ENCODE measurements at regions not wholly inside any gene's neighbourhood (a gene's known extent, or its start where the extent isn't known, plus 50 kb on each side); places are given as distances from the start of the nearest gene placed in this dataset.
"Not testable (repeated sequence)": the region's sequence is repeated elsewhere in the genome, so short reads cannot be mapped to it uniquely, and the experiment has no call there.

GRCh38 chr5:158039911-158040347, 181.0 kb upstream of the CLINT1 start:
- no peak for DNase-seq

GRCh38 chr5:158039441-158039840, 180.5 kb upstream of the CLINT1 start:
- no peak for DNase-seq

- not testable (repeated sequence) for DNase-seq
Measured at GRCh38 chr5:158036983-158037595, 178.1 kb upstream of the CLINT1 start.

- not testable (repeated sequence) for DNase-seq
Measured at GRCh38 chr5:158034586-158034985, 175.6 kb upstream of the CLINT1 start.

GRCh38 chr5:158033724-158034123, 174.8 kb upstream of the CLINT1 start:
- no peak for DNase-seq

GRCh38 chr5:158033076-158033475, 174.1 kb upstream of the CLINT1 start:
- no peak for DNase-seq

- DNase-seq: no peak
Measured at GRCh38 chr5:158032246-158032645, 173.3 kb upstream of the CLINT1 start.

- DNase-seq: no peak
Measured at GRCh38 chr5:158027806-158028775, 169.1 kb upstream of the CLINT1 start.

GRCh38 chr5:158026304-158027031, 167.5 kb upstream of the CLINT1 start:
- DNase-seq: no peak

- DNase-seq: no peak
Measured at GRCh38 chr5:158023266-158023665, 164.3 kb upstream of the CLINT1 start.

GRCh38 chr5:158022837-158023236, 163.9 kb upstream of the CLINT1 start:
- DNase-seq: no peak

GRCh38 chr5:158022393-158022792, 163.4 kb upstream of the CLINT1 start:
- no peak for DNase-seq

- DNase-seq: no peak
Measured at GRCh38 chr5:158020555-158021418, 161.8 kb upstream of the CLINT1 start.

- DNase-seq: no peak
Measured at GRCh38 chr5:158017469-158017868, 158.5 kb upstream of the CLINT1 start.

GRCh38 chr5:158014372-158014771, 155.4 kb upstream of the CLINT1 start:
- DNase-seq: no peak

GRCh38 chr5:158013939-158014338, 155.0 kb upstream of the CLINT1 start:
- DNase-seq: peak; percentile 31 to 67

- DNase-seq: no peak
Measured at GRCh38 chr5:158013303-158013702, 154.4 kb upstream of the CLINT1 start.

GRCh38 chr5:158011422-158011821, 152.5 kb upstream of the CLINT1 start:
- DNase-seq: no peak

GRCh38 chr5:158010831-158011230, 151.9 kb upstream of the CLINT1 start:
- DNase-seq: no peak

GRCh38 chr5:158007336-158007735, 148.4 kb upstream of the CLINT1 start:
- no peak for DNase-seq

- DNase-seq: no peak
Measured at GRCh38 chr5:157999696-158000095, 140.8 kb upstream of the CLINT1 start.

- no peak for DNase-seq
Measured at GRCh38 chr5:157997991-157998504, 139.1 kb upstream of the CLINT1 start.
